Ovary (tissue), 3 donors: ENCODE measurements at regions not wholly inside any gene's neighbourhood (a gene's known extent, or its start where the extent isn't known, plus 50 kb on each side); places are given as distances from the start of the nearest gene placed in this dataset.

Source experiments
- CTCF ChIP-seq, 3 donors: fragments of 450-650 bp in 2 of 3; fragments of 200-600 bp in 1 of 3; IDR thresholded peaks; one replicate each; pipeline versions ENCODE4 v1.5.1 to v1.8.0; 2016 to 2022; ENCODE audit warnings: antibody characterized with exemption in 3 of 3, mild to moderate bottlenecking in 1 of 3
- POLR2A ChIP-seq: fragments of 450-650 bp; IDR thresholded peaks from one replicate; pipeline ENCODE4 v1.6.1; 2017; ENCODE audit warnings: antibody characterized with exemption, mild to moderate bottlenecking, moderate library complexity
- donor health status: DM: no; HTN: no; CAD: no.

DNA sequence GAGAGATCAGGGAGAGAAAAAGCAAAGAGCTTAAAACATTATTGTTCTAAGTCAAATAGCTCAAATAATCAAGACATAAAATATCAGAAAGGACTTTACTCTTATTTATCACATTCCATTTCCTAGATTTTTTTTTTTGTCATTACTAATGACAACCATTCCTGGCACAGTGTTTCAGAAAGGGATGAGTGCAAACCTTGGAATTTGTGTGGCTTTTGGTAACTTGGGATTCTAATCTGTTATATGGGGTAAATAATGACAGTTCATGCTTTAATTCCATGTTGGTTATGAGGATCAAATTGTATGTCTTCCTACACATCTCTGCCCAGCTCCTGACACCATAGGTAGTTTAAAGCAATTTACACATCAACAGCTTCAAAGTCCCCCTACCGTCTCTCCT is 358.4 kb upstream of the ADGRL4 start:
- TF ChIP-seq CTCF (IDR thresholded peaks at IDR 0.05) (no peak), POLR2A (no peak)
